HCT116 (cell line): ENCODE measurements at regions not wholly inside any gene's neighbourhood (a gene's known extent, or its start where the extent isn't known, plus 50 kb on each side); places are given as distances from the start of the nearest gene placed in this dataset.

ENCODE experiments used
- CEBPB ChIP-seq: IDR thresholded peaks from 2 replicates; pipeline ENCODE4 v1.6.1; 2012; ENCODE audit warnings: low read depth
- POLR2A ChIP-seq: IDR thresholded peaks from 2 replicates; pipeline ENCODE4 v1.7.0; 2011; ENCODE audit warnings: borderline replicate concordance; ENCODE audit not compliant: insufficient read depth, insufficient read length; ENCODE audit errors: extremely low read depth
- POLR2AphosphoS5 ChIP-seq: IDR thresholded peaks from 2 replicates; pipeline ENCODE4 v1.6.1; 2011; ENCODE audit warnings: mild to moderate bottlenecking, low read depth, low read length, moderate library complexity
- RAD21 ChIP-seq: IDR thresholded peaks from 2 replicates; pipeline ENCODE4 v1.6.1; 2012; ENCODE audit warnings: low read depth, mild to moderate bottlenecking
- ZNF274 ChIP-seq: fragments of 200-500 bp; sonication (Bioruptor generic); IDR thresholded peaks from 2 replicates; pipeline ENCODE4 v1.6.1; 2014; ENCODE audit warnings: mild to moderate bottlenecking, low read depth, low read length, inconsistent platforms
- TF ChIP-seq, protein P1 (sequence below): IDR thresholded peaks from 2 replicates; pipeline ENCODE4 v1.6.1; 2011; ENCODE audit warnings: mild to moderate bottlenecking, low read length, moderate library complexity; ENCODE audit not compliant: insufficient replicate concordance; ENCODE audit errors: extremely low read depth
- TF ChIP-seq, protein P2 (sequence below), 3 experiments: fragments of 200-600 bp in 1 of 3; sonication (generic) in 1 of 3; IDR thresholded peaks in 2 of 3; conservative IDR thresholded peaks in 1 of 3; 2 replicates each; pipeline ENCODE4 v1.5.1; 2012 to 2017; ENCODE audit warnings: low read depth in 2 of 3, low read length in 2 of 3, antibody characterized with exemption in 1 of 3, borderline replicate concordance in 1 of 3, control low read depth in 1 of 3, mild to moderate bottlenecking in 1 of 3, mixed read lengths in 1 of 3, mixed run types in 1 of 3, moderate library complexity in 1 of 3; ENCODE audit not compliant: insufficient read depth in 1 of 3

DNA sequence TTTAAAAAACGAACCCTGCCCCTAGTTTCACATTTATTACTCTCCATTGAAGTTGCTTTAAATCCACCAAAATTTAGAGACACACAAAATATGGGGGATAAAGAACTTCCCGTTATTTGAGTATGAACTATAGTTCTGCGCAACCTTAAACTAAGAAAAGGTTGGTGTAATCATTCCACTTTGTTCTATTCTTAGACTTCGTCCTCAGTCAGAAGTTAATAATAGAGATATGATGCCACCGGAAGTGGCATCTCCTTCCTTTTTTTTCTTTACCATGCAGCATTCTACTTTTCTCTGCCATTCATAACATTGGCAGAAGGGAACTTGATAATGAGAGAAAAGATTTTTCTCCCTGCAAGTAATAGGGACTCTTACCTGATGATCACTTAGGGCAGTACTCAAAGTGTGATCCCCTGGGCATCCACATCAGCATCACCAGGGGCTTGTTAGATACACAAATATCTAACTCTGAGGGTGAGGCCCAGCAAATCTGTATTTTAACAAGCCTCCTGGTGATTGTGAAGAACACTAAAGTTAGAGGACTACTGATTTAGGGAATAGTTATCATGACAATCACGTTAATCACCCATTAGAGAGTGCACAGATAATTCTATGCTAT is 147.7 kb upstream of the DTNA start:
- TF ChIP-seq POLR2A (no peak), POLR2AphosphoS5 (no peak), CEBPB (no peak), ZNF274 (no peak), RAD21 (no peak)
- TF ChIP-seq, protein P1, sequence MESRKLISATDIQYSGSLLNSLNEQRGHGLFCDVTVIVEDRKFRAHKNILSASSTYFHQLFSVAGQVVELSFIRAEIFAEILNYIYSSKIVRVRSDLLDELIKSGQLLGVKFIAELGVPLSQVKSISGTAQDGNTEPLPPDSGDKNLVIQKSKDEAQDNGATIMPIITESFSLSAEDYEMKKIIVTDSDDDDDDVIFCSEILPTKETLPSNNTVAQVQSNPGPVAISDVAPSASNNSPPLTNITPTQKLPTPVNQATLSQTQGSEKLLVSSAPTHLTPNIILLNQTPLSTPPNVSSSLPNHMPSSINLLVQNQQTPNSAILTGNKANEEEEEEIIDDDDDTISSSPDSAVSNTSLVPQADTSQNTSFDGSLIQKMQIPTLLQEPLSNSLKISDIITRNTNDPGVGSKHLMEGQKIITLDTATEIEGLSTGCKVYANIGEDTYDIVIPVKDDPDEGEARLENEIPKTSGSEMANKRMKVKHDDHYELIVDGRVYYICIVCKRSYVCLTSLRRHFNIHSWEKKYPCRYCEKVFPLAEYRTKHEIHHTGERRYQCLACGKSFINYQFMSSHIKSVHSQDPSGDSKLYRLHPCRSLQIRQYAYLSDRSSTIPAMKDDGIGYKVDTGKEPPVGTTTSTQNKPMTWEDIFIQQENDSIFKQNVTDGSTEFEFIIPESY: no peak
- TF ChIP-seq, protein P2, sequence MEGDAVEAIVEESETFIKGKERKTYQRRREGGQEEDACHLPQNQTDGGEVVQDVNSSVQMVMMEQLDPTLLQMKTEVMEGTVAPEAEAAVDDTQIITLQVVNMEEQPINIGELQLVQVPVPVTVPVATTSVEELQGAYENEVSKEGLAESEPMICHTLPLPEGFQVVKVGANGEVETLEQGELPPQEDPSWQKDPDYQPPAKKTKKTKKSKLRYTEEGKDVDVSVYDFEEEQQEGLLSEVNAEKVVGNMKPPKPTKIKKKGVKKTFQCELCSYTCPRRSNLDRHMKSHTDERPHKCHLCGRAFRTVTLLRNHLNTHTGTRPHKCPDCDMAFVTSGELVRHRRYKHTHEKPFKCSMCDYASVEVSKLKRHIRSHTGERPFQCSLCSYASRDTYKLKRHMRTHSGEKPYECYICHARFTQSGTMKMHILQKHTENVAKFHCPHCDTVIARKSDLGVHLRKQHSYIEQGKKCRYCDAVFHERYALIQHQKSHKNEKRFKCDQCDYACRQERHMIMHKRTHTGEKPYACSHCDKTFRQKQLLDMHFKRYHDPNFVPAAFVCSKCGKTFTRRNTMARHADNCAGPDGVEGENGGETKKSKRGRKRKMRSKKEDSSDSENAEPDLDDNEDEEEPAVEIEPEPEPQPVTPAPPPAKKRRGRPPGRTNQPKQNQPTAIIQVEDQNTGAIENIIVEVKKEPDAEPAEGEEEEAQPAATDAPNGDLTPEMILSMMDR (IDR thresholded peaks at IDR 0.05 in 2 of 3, conservative IDR thresholded peaks at IDR 0.05 in 1 of 3; ENCODE audit: borderline replicate concordance in 1 of 3, insufficient read depth in 1 of 3, low read depth in 2 of 3, low read length in 2 of 3): no peak
